H9 (cell line): ENCODE measurements at regions not wholly inside any gene's neighbourhood (a gene's known extent, or its start where the extent isn't known, plus 50 kb on each side); places are given as distances from the start of the nearest gene placed in this dataset.

ENCODE experiments used
- DNase-seq: peaks from one replicate; pipeline ENCODE4 v3.0.0-alpha.2; 2017
- H2AFZ ChIP-seq: one replicate; pipeline ENCODE4 v1.6.1; 2013; ENCODE audit warnings: mild to moderate bottlenecking, low read length, control low read depth, moderate library complexity
- H2AK5ac ChIP-seq: 2 replicates; pipeline ENCODE4 v1.6.1; 2013; ENCODE audit warnings: low read length, control low read depth, mixed read lengths; ENCODE audit not compliant: insufficient read length
- H2BK120ac ChIP-seq: one replicate; pipeline ENCODE4 v1.6.1; 2013; ENCODE audit warnings: low read depth, mild to moderate bottlenecking, low read length, control low read depth, inconsistent platforms; ENCODE audit not compliant: poor library complexity, severe bottlenecking
- H2BK12ac ChIP-seq: 2 replicates; pipeline ENCODE4 v1.6.1; 2013; ENCODE audit warnings: low read length, control low read depth, mixed read lengths, low read depth; ENCODE audit not compliant: insufficient read length
- H2BK15ac ChIP-seq: 2 replicates; pipeline ENCODE4 v1.6.1; 2013; ENCODE audit warnings: low read depth, low read length, control low read depth
- H2BK20ac ChIP-seq: one replicate; pipeline ENCODE4 v1.6.1; 2013; ENCODE audit warnings: low read depth, mild to moderate bottlenecking, low read length, control low read depth, inconsistent platforms; ENCODE audit not compliant: poor library complexity, severe bottlenecking
- H2BK5ac ChIP-seq: 2 replicates; pipeline ENCODE4 v1.6.1; 2013; ENCODE audit warnings: low read length, control low read depth, mixed read lengths; ENCODE audit not compliant: insufficient read length
- H3K14ac ChIP-seq: 2 replicates; pipeline ENCODE4 v1.6.1; 2013; ENCODE audit warnings: low read length, control low read depth; ENCODE audit not compliant: insufficient read depth
- H3K18ac ChIP-seq: 2 replicates; pipeline ENCODE4 v1.6.1; 2013; ENCODE audit warnings: low read depth, mild to moderate bottlenecking, mixed read lengths, low read length, control low read depth; ENCODE audit not compliant: insufficient read length
- H3K23ac ChIP-seq: 2 replicates; pipeline ENCODE4 v1.6.1; 2013; ENCODE audit warnings: low read length, control low read depth, mixed read lengths, low read depth; ENCODE audit not compliant: insufficient read length
- H3K23me2 ChIP-seq: 2 replicates; pipeline ENCODE4 v1.6.1; 2013; ENCODE audit warnings: low read depth, mild to moderate bottlenecking, mixed read lengths, low read length, control low read depth; ENCODE audit not compliant: insufficient read length, poor library complexity, severe bottlenecking
- H3K27ac ChIP-seq: 2 replicates; pipeline ENCODE4 v1.5.1; 2013; ENCODE audit warnings: low read length, control low read depth, mixed read lengths, low read depth; ENCODE audit not compliant: insufficient read length
- H3K27me3 ChIP-seq: 2 replicates; pipeline ENCODE4 v1.6.1; 2013; ENCODE audit warnings: low read length, control low read depth, inconsistent platforms; ENCODE audit not compliant: insufficient read depth
- H3K4ac ChIP-seq: 2 replicates; pipeline ENCODE4 v1.6.1; 2013; ENCODE audit warnings: low read depth, mild to moderate bottlenecking, control low read depth, inconsistent platforms, low read length, moderate library complexity
- H3K4me1 ChIP-seq: 2 replicates; pipeline ENCODE4 v1.6.1; 2013; ENCODE audit warnings: low read length, control low read depth, inconsistent platforms; ENCODE audit not compliant: insufficient read depth
- H3K4me2 ChIP-seq: 2 replicates; pipeline ENCODE4 v1.6.1; 2013; ENCODE audit warnings: low read length, control low read depth, mixed read lengths; ENCODE audit not compliant: insufficient read length, insufficient read depth
- H3K56ac ChIP-seq: 2 replicates; pipeline ENCODE4 v1.6.1; 2013; ENCODE audit warnings: low read depth, mild to moderate bottlenecking, mixed read lengths, low read length, control low read depth; ENCODE audit not compliant: insufficient read length
- H3K79me1 ChIP-seq: 2 replicates; pipeline ENCODE4 v1.6.1; 2013; ENCODE audit warnings: low read depth, mild to moderate bottlenecking, moderate library complexity, low read length, control low read depth, inconsistent platforms; ENCODE audit not compliant: insufficient read depth, poor library complexity, severe bottlenecking
- H3K79me2 ChIP-seq: 2 replicates; pipeline ENCODE4 v1.6.1; 2013; ENCODE audit warnings: low read length, control low read depth, inconsistent platforms; ENCODE audit not compliant: insufficient read depth
- H3K9ac ChIP-seq: 2 replicates; pipeline ENCODE4 v1.6.1; 2013; ENCODE audit warnings: low read length, control low read depth, mixed read lengths; ENCODE audit not compliant: insufficient read length; ENCODE audit errors: extremely low read depth
- H3K9me3 ChIP-seq: one replicate; pipeline ENCODE4 v1.6.1; 2013; ENCODE audit warnings: low read depth, low read length, inconsistent platforms; ENCODE audit not compliant: control insufficient read depth
- H3T11ph ChIP-seq: one replicate; pipeline ENCODE4 v1.6.1; 2013; ENCODE audit warnings: mild to moderate bottlenecking, low read length, control low read depth, inconsistent platforms
- H4K20me1 ChIP-seq: one replicate; pipeline ENCODE4 v1.6.1; 2013; ENCODE audit not compliant: control insufficient read depth, insufficient read length, insufficient read depth
- H4K5ac ChIP-seq: 2 replicates; pipeline ENCODE4 v1.6.1; 2013; ENCODE audit warnings: low read depth, mild to moderate bottlenecking, mixed read lengths, low read length, control low read depth; ENCODE audit not compliant: insufficient read length
- H4K8ac ChIP-seq: replicated peaks from 2 replicates; pipeline ENCODE4 v1.6.1; 2013; ENCODE audit warnings: low read length, control low read depth, mixed read lengths, low read depth; ENCODE audit not compliant: insufficient read length
- H4K91ac ChIP-seq: 2 replicates; pipeline ENCODE4 v1.6.1; 2013; ENCODE audit warnings: low read depth, mild to moderate bottlenecking, moderate library complexity, mixed read lengths, low read length, control low read depth; ENCODE audit not compliant: insufficient read length
- H3K27ac Mint-ChIP-seq, 3 experiments: 2 replicates in 2 of 3; 3 replicates in 1 of 3; pipeline ENCODE4 v1.8.0; 2020 to 2021; ENCODE audit warnings: mixed read lengths in 3 of 3, mild to moderate bottlenecking in 1 of 3, moderate library complexity in 1 of 3
- H3K27me3 Mint-ChIP-seq: 2 replicates; pipeline ENCODE4 v1.8.0; 2021; ENCODE audit warnings: low read depth, mild to moderate bottlenecking, moderate library complexity, mixed read lengths
- H3K36me3 Mint-ChIP-seq, 3 experiments: 2 replicates in 2 of 3; 3 replicates in 1 of 3; pipeline ENCODE4 v1.8.0; 2020 to 2021; ENCODE audit warnings: low read depth in 3 of 3, mixed read lengths in 3 of 3; ENCODE audit not compliant: insufficient read depth in 1 of 3
- H3K4me1 Mint-ChIP-seq, 2 experiments: 2 replicates each; pipeline ENCODE4 v1.8.0; 2020; ENCODE audit warnings: mixed read lengths in 2 of 2
- H3K4me3 Mint-ChIP-seq, 2 experiments: 2 replicates in 1 of 2; 3 replicates in 1 of 2; pipeline ENCODE4 v1.8.0; 2020 to 2021; ENCODE audit warnings: mild to moderate bottlenecking in 2 of 2, mixed read lengths in 2 of 2, moderate library complexity in 1 of 2
- H3K9me3 Mint-ChIP-seq, 2 experiments: 2 replicates in 1 of 2; 3 replicates in 1 of 2; pipeline ENCODE4 v1.8.0; 2020; ENCODE audit warnings: mild to moderate bottlenecking in 2 of 2, mixed read lengths in 2 of 2, moderate library complexity in 1 of 2
- TF ChIP-seq, protein P1 (sequence below): fragments of 200-600 bp; sonication (generic); conservative IDR thresholded peaks from 3 replicates; pipeline ENCODE4 v1.8.0; 2021; ENCODE audit warnings: antibody characterized with exemption, mild to moderate bottlenecking

DNA sequence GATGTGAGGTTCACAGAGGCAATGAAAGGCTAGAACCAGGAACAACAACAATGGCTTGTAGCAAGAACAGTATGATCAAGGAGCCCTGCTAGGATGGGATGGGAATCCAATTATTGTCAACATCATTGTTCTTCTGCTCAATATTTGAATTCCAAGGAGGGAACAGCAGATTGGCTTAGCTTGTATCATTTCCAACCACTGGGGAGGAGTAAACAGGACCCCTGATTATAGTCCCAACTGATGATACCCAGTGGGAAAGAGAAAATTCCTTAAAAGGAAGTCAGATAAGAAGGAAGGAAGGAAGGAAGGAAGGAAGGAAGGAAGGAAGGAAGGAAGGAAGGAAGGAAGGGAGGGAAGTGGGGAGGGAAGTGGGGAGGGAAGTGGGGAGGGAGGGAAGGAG is 69.5 kb upstream of the ZC3H12C start:
- Histone ChIP-seq H3K4ac (no peak overlapping the region), H2AFZ (no peak overlapping the region), H3T11ph (no peak overlapping the region), H2AK5ac (no peak overlapping the region), H3K9me3 (no peaks in the 10 kb centered on the region), H2BK5ac (no peak overlapping the region), H3K23ac (no peak overlapping the region), H3K56ac (no peak overlapping the region), H4K91ac (no peak overlapping the region), H3K79me1 (no peaks in the 10 kb centered on the region), H3K18ac (no peak overlapping the region), H2BK20ac (no peak overlapping the region), H4K20me1 (no peaks in the 10 kb centered on the region), H2BK120ac (no peak overlapping the region), H4K5ac (no peak overlapping the region), H3K27ac (no peak overlapping the region), H3K4me1 (no peaks in the 10 kb centered on the region), H4K8ac (no peak overlapping the region), H2BK15ac (no peak overlapping the region), H3K14ac (no peak overlapping the region), H3K27me3 (no peaks in the 10 kb centered on the region), H3K4me2 (no peak overlapping the region), H2BK12ac (no peak overlapping the region), H3K23me2 (no peaks in the 10 kb centered on the region), H3K79me2 (no peaks in the 10 kb centered on the region), H3K9ac (no peak overlapping the region)
- no peaks in the 10 kb centered on the region for H3K27me3 Mint-ChIP-seq
- no peak for DNase-seq
- H3K4me3 Mint-ChIP-seq = no peak overlapping the region
- no peak overlapping the region for H3K27ac Mint-ChIP-seq
- no peaks in the 10 kb centered on the region for H3K4me1 Mint-ChIP-seq
- no peaks in the 10 kb centered on the region for H3K9me3 Mint-ChIP-seq
- TF ChIP-seq, protein P1, sequence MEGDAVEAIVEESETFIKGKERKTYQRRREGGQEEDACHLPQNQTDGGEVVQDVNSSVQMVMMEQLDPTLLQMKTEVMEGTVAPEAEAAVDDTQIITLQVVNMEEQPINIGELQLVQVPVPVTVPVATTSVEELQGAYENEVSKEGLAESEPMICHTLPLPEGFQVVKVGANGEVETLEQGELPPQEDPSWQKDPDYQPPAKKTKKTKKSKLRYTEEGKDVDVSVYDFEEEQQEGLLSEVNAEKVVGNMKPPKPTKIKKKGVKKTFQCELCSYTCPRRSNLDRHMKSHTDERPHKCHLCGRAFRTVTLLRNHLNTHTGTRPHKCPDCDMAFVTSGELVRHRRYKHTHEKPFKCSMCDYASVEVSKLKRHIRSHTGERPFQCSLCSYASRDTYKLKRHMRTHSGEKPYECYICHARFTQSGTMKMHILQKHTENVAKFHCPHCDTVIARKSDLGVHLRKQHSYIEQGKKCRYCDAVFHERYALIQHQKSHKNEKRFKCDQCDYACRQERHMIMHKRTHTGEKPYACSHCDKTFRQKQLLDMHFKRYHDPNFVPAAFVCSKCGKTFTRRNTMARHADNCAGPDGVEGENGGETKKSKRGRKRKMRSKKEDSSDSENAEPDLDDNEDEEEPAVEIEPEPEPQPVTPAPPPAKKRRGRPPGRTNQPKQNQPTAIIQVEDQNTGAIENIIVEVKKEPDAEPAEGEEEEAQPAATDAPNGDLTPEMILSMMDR = no peak
- H3K36me3 Mint-ChIP-seq = no peaks in the 10 kb centered on the region
